ENCODE measurements at regions not wholly inside any gene's neighbourhood (a gene's known extent, or its start where the extent isn't known, plus 50 kb on each side); places are given as distances from the start of the nearest gene placed in this dataset.
"Not testable (repeated sequence)": the region's sequence is repeated elsewhere in the genome, so short reads cannot be mapped to it uniquely, and the experiment has no call there.

- DNase-seq = no peak
Observed at GRCh38 chr13:73171271-73171682, 112.5 kb downstream of the KLF5 start.

- DNase-seq = no peak
Observed at GRCh38 chr13:73169971-73170370, 111.2 kb downstream of the KLF5 start.

GRCh38 chr13:73168953-73169401 is 110.2 kb downstream of the KLF5 start:
- no peak for DNase-seq

- no peak for DNase-seq
Observed at GRCh38 chr13:73168226-73168952, 109.6 kb downstream of the KLF5 start.

GRCh38 chr13:73167028-73167820 is 108.4 kb downstream of the KLF5 start:
- DNase-seq = no peak

- DNase-seq = no peak
Observed at GRCh38 chr13:73166204-73166603, 107.4 kb downstream of the KLF5 start.

GRCh38 chr13:73162912-73163911 is 104.4 kb downstream of the KLF5 start:
- no peak for DNase-seq

- not testable (repeated sequence) for DNase-seq
Observed at GRCh38 chr13:73160371-73161031, 101.7 kb downstream of the KLF5 start.

- no peak for DNase-seq
Observed at GRCh38 chr13:73158851-73159250, 100.0 kb downstream of the KLF5 start.

- DNase-seq = no peak
Observed at GRCh38 chr13:73157031-73157430, 98.2 kb downstream of the KLF5 start.

GRCh38 chr13:73146707-73147106 is 87.9 kb downstream of the KLF5 start:
- no peak for DNase-seq

GRCh38 chr13:73142071-73142470 is 83.3 kb downstream of the KLF5 start:
- DNase-seq = no peak

- DNase-seq = no peak
Observed at GRCh38 chr13:73141292-73141771, 82.5 kb downstream of the KLF5 start.

GRCh38 chr13:73140801-73141200 is 82.0 kb downstream of the KLF5 start:
- no peak for DNase-seq

GRCh38 chr13:73138638-73139491 is 80.1 kb downstream of the KLF5 start:
- DNase-seq = no peak

- DNase-seq = no peak
Observed at GRCh38 chr13:73138276-73138637, 79.5 kb downstream of the KLF5 start.

- no peak for DNase-seq
Observed at GRCh38 chr13:73136776-73137175, 78.0 kb downstream of the KLF5 start.

GRCh38 chr13:73133531-73133930 is 74.7 kb downstream of the KLF5 start:
- DNase-seq = no peak

- no peak for DNase-seq
Observed at GRCh38 chr13:73131247-73131646, 72.4 kb downstream of the KLF5 start.

- no peak for DNase-seq
Observed at GRCh38 chr13:73129023-73129422, 70.2 kb downstream of the KLF5 start.
